ENCODE measurements at regions not wholly inside any gene's neighbourhood (a gene's known extent, or its start where the extent isn't known, plus 50 kb on each side); places are given as distances from the start of the nearest gene placed in this dataset.

- Histone ChIP-seq H3K4me3 (no peak overlapping the region), H3K4me1 (replicated peaks in 1 of 2) (peaks cover 0 to 4% of the 10 kb centered on the region in 2 donors), H3K27me3 (no peaks in the 10 kb centered on the region), H3K27ac (no peak overlapping the region), H3K9me3 (replicated peaks in 1 of 3) (no peaks in the 10 kb centered on the region), H3K36me3 (replicated peaks in 1 of 2) (no peaks in the 10 kb centered on the region)
- intact Hi-C loops (cut with DNase I): no loop called here
- TF ChIP-seq CTCF (IDR thresholded peaks at IDR 0.05): peak; percentile 33 to 90 (median 76)
- no peak for TF ChIP-seq POLR2A (IDR thresholded peaks at IDR 0.05)
- DNase-seq: peak in 6 of 7 donors; percentile 42 to 60 (median 52)
- WGBS, 4 donors: 44 to 64% (median 51%) methylated on average over 4 of the region's 4 CpGs
These were observed 1211.1 kb upstream of the GJE1 start for GRCh38 chr6:140921366-140922226.

GRCh38 chr6:140917911-140918310 is 1214.8 kb upstream of the GJE1 start:
- intact Hi-C loops (cut with DNase I): no loop called here
- WGBS, 4 donors: 77 to 85% (median 82%) methylated on average over 2 of the region's 2 CpGs
- TF ChIP-seq CTCF (IDR thresholded peaks at IDR 0.05) (no peak), POLR2A (IDR thresholded peaks at IDR 0.05) (no peak)
- no peaks in the 10 kb centered on the region for H3K36me3 ChIP-seq (replicated peaks in 1 of 2)
- no peaks in the 10 kb centered on the region for H3K9me3 ChIP-seq (replicated peaks in 1 of 3)
- no peaks in the 10 kb centered on the region for H3K27me3 ChIP-seq
- H3K27ac ChIP-seq: no peak overlapping the region
- H3K4me1 ChIP-seq (replicated peaks in 1 of 2): peaks cover 0 to 4% of the 10 kb centered on the region in 2 donors
- H3K4me3 ChIP-seq: no peak overlapping the region
- DNase-seq: no peak

- no peak for DNase-seq
- Histone ChIP-seq H3K27me3 (no peaks in the 10 kb centered on the region), H3K4me1 (replicated peaks in 1 of 2) (no peaks in the 10 kb centered on the region), H3K36me3 (replicated peaks in 1 of 2) (no peaks in the 10 kb centered on the region), H3K27ac (no peak overlapping the region), H3K9me3 (replicated peaks in 1 of 3) (no peaks in the 10 kb centered on the region), H3K4me3 (no peak overlapping the region)
- WGBS, 4 donors: 72 to 82% (median 76%) methylated on average over 3 of the region's 3 CpGs
- intact Hi-C loops (cut with DNase I): no loop called here
- no peak for TF ChIP-seq CTCF (IDR thresholded peaks at IDR 0.05)
- no peak for TF ChIP-seq POLR2A (IDR thresholded peaks at IDR 0.05)
These were observed 1217.2 kb upstream of the GJE1 start for GRCh38 chr6:140915551-140915950.

- Histone ChIP-seq H3K4me3 (no peak overlapping the region), H3K36me3 (replicated peaks in 1 of 2) (no peaks in the 10 kb centered on the region), H3K4me1 (replicated peaks in 1 of 2) (no peaks in the 10 kb centered on the region), H3K9me3 (replicated peaks in 1 of 3) (no peaks in the 10 kb centered on the region), H3K27ac (no peak overlapping the region), H3K27me3 (no peaks in the 10 kb centered on the region)
- WGBS, 4 donors: 25 to 46% (median 35%) methylated on average over 1 of the region's 1 CpG
- DNase-seq: no peak
- intact Hi-C loops (cut with DNase I): no loop called here
- TF ChIP-seq CTCF (IDR thresholded peaks at IDR 0.05): no peak
- no peak for TF ChIP-seq POLR2A (IDR thresholded peaks at IDR 0.05)
These were observed 1217.6 kb upstream of the GJE1 start for GRCh38 chr6:140915103-140915502.
